MM.1S (cell line): ENCODE measurements at regions not wholly inside any gene's neighbourhood (a gene's known extent, or its start where the extent isn't known, plus 50 kb on each side); places are given as distances from the start of the nearest gene placed in this dataset.
"Not testable (repeated sequence)": the region's sequence is repeated elsewhere in the genome, so short reads cannot be mapped to it uniquely, and the experiment has no call there.

Experiments used
- DNase-seq: peaks from one replicate; pipeline ENCODE4 v3.0.0-alpha.2; 2015
- H2AFZ ChIP-seq: fragments of 300-600 bp; sonication (generic); 2 replicates; pipeline ENCODE4 v1.6.0; 2016; ENCODE audit warnings: antibody characterized with exemption, low read length
- H3F3A ChIP-seq: fragments of 300-600 bp; sonication (generic); 2 replicates; pipeline ENCODE4 v1.6.1; 2016; ENCODE audit warnings: mild to moderate bottlenecking, antibody characterized with exemption, low read length, moderate library complexity, mixed read lengths; ENCODE audit not compliant: insufficient read depth
- H3K27ac ChIP-seq: fragments of 300-600 bp; sonication (generic); 2 replicates; pipeline ENCODE4 v1.5.1; 2016; ENCODE audit warnings: mild to moderate bottlenecking, low read length
- H3K27me3 ChIP-seq: fragments of 300-600 bp; sonication (generic); replicated peaks from 2 replicates; pipeline ENCODE4 v1.6.0; 2016; ENCODE audit warnings: low read length; ENCODE audit not compliant: insufficient read depth
- H3K36me3 ChIP-seq: fragments of 300-600 bp; sonication (generic); replicated peaks from 2 replicates; pipeline ENCODE4 v1.6.1; 2016; ENCODE audit warnings: mild to moderate bottlenecking, low read length, mixed read lengths; ENCODE audit not compliant: insufficient read depth
- H3K4me1 ChIP-seq: fragments of 300-600 bp; sonication (generic); 2 replicates; pipeline ENCODE4 v1.6.1; 2016; ENCODE audit warnings: low read length, mixed read lengths
- H3K4me2 ChIP-seq: fragments of 300-600 bp; sonication (generic); 2 replicates; pipeline ENCODE4 v1.6.0; 2016; ENCODE audit warnings: low read depth, low read length
- H3K4me3 ChIP-seq: fragments of 300-600 bp; sonication (generic); 2 replicates; pipeline ENCODE4 v1.5.1; 2016; ENCODE audit warnings: low read length, mixed read lengths
- H3K79me2 ChIP-seq: fragments of 300-600 bp; sonication (generic); 2 replicates; pipeline ENCODE4 v1.6.1; 2016; ENCODE audit warnings: mixed run types, low read length, mixed read lengths
- H3K9ac ChIP-seq: fragments of 300-600 bp; sonication (generic); 2 replicates; pipeline ENCODE4 v1.6.1; 2016; ENCODE audit warnings: low read length, mixed read lengths
- H3K9me2 ChIP-seq: fragments of 300-600 bp; sonication (generic); replicated peaks from 2 replicates; pipeline ENCODE4 v1.6.1; 2016; ENCODE audit warnings: mild to moderate bottlenecking, low read length, mixed read lengths; ENCODE audit not compliant: insufficient read depth
- H3K9me3 ChIP-seq: fragments of 300-600 bp; sonication (generic); replicated peaks from 2 replicates; pipeline ENCODE4 v1.6.1; 2016; ENCODE audit warnings: mild to moderate bottlenecking, low read length, mixed read lengths; ENCODE audit not compliant: insufficient read depth
- H4K20me1 ChIP-seq: fragments of 300-600 bp; sonication (generic); 2 replicates; pipeline ENCODE4 v1.6.1; 2016; ENCODE audit warnings: mild to moderate bottlenecking, low read length, moderate library complexity, mixed read lengths; ENCODE audit not compliant: insufficient read depth
- EZH2 ChIP-seq: fragments of 300-600 bp; sonication (generic); optimal IDR thresholded peaks from 2 replicates; pipeline ENCODE3; 2017; ENCODE audit warnings: low read depth, mild to moderate bottlenecking, antibody characterized with exemption, low read length, mixed read lengths
- EZH2phosphoT487 ChIP-seq: fragments of 300-600 bp; sonication (generic); IDR thresholded peaks from 2 replicates; pipeline ENCODE4 v1.6.1; 2018; ENCODE audit warnings: antibody characterized with exemption, low read length
- TF ChIP-seq, protein P1 (sequence below): fragments of 300-600 bp; sonication (generic); IDR thresholded peaks from 2 replicates; pipeline ENCODE4 v1.5.1; 2016; ENCODE audit warnings: antibody characterized with exemption, low read length, mixed read lengths

DNA sequence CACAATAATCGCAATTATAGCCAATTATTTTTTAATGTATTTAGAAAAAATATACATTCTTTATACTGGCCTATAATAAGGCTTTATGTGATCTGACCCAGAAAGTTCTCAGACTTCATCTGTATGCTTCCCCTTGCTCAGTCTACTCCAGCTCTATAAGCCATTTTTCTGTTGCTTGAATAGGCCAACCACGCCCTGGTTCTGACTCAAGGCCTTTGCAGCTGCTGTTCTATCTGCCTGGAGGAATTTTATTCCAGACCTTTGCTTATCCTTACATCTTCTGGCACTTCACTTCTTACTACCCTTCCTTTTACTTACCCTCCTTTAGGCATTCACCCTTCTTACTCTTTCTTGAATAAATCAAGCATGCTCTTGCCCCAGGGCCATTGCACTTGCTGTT lies 54.9 kb upstream of the PDE3B start:
- no peak overlapping the region for H2AFZ ChIP-seq
- no peak overlapping the region for H3K4me3 ChIP-seq
- H3F3A ChIP-seq, result no peaks in the 10 kb centered on the region
- no peaks in the 10 kb centered on the region for H3K9me2 ChIP-seq
- no peak overlapping the region for H3K4me2 ChIP-seq
- H3K9ac ChIP-seq, result no peak overlapping the region
- no peak for DNase-seq
- H3K36me3 ChIP-seq, result no peaks in the 10 kb centered on the region
- H3K27me3 ChIP-seq, result no peaks in the 10 kb centered on the region
- H4K20me1 ChIP-seq, result no peaks in the 10 kb centered on the region
- TF ChIP-seq EZH2phosphoT487, result no peak
- TF ChIP-seq, protein P1, sequence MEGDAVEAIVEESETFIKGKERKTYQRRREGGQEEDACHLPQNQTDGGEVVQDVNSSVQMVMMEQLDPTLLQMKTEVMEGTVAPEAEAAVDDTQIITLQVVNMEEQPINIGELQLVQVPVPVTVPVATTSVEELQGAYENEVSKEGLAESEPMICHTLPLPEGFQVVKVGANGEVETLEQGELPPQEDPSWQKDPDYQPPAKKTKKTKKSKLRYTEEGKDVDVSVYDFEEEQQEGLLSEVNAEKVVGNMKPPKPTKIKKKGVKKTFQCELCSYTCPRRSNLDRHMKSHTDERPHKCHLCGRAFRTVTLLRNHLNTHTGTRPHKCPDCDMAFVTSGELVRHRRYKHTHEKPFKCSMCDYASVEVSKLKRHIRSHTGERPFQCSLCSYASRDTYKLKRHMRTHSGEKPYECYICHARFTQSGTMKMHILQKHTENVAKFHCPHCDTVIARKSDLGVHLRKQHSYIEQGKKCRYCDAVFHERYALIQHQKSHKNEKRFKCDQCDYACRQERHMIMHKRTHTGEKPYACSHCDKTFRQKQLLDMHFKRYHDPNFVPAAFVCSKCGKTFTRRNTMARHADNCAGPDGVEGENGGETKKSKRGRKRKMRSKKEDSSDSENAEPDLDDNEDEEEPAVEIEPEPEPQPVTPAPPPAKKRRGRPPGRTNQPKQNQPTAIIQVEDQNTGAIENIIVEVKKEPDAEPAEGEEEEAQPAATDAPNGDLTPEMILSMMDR, result no peak
- no peak for TF ChIP-seq EZH2
- H3K9me3 ChIP-seq, result no peaks in the 10 kb centered on the region
- no peaks in the 10 kb centered on the region for H3K4me1 ChIP-seq
- H3K79me2 ChIP-seq, result no peaks in the 10 kb centered on the region
- no peak overlapping the region for H3K27ac ChIP-seq

GRCh38 chr11:14589421-14589820 lies 54.2 kb upstream of the PDE3B start:
- Histone ChIP-seq H3K4me3 (no peak overlapping the region), H3K27me3 (no peaks in the 10 kb centered on the region), H4K20me1 (no peaks in the 10 kb centered on the region), H3F3A (no peaks in the 10 kb centered on the region), H3K27ac (no peak overlapping the region), H3K36me3 (no peaks in the 10 kb centered on the region), H3K9ac (no peak overlapping the region), H3K9me3 (no peaks in the 10 kb centered on the region), H2AFZ (no peak overlapping the region), H3K4me1 (no peaks in the 10 kb centered on the region), H3K9me2 (no peaks in the 10 kb centered on the region), H3K79me2 (no peaks in the 10 kb centered on the region), H3K4me2 (no peak overlapping the region)
- TF ChIP-seq EZH2phosphoT487, result no peak
- DNase-seq, result no peak

DNA sequence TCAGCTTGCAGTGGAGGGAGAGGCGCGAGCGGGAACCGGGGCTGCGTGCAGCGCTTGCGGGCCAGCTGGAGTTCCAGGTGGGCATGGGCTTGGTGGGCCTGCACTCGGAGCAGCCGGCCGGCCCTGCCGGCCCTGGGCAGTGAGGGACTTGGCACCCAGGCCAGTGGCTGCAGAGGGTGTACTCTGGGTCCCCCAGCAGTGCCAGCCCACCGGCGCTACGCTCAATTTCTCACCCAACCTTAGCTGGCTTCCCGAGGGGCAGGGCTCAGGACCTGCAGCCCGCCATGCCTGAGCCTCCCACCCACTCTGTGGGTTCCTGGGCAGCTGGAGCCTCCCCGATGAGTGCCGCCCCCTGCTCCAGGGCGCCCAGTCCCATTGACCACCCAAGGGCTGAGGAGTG lies 52.6 kb upstream of the PDE3B start:
- H3F3A ChIP-seq, H3K27ac ChIP-seq, H3K36me3 ChIP-seq, H3K4me3 ChIP-seq, H2AFZ ChIP-seq, H4K20me1 ChIP-seq, H3K9ac ChIP-seq, H3K79me2 ChIP-seq, DNase-seq, H3K4me2 ChIP-seq, H3K27me3 ChIP-seq, H3K9me2 ChIP-seq, H3K9me3 ChIP-seq, H3K4me1 ChIP-seq: not testable (repeated sequence)

DNA sequence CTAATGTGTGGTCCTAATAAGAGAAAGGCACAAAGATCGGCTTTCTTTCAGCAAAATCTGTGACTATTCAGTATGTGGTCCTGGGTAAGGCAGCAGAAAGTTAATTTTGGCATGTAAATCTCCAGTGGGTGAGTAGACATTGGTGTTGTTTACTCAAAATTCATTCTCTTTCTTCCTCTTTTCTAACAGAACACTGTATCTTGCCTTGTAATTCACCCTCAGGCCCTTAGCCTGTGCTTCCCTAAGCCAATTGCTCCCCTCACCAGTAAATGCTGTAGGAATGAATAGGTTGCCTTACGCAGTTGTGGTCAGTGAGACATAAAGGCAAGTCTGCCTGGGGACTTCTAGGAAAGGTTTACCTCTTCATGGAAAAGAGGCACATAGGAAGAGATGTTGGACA lies 49.9 kb upstream of the PDE3B start:
- H3K4me3 ChIP-seq, result no peak overlapping the region
- no peak for TF ChIP-seq EZH2
- TF ChIP-seq, protein P1, result no peak
- no peak for TF ChIP-seq EZH2phosphoT487
- H3K27me3 ChIP-seq, result no peaks in the 10 kb centered on the region
- H3K27ac ChIP-seq, result no peak overlapping the region
- no peaks in the 10 kb centered on the region for H3F3A ChIP-seq
- no peaks in the 10 kb centered on the region for H3K36me3 ChIP-seq
- DNase-seq, result no peak
- no peak overlapping the region for H3K4me2 ChIP-seq
- no peaks in the 10 kb centered on the region for H3K9me3 ChIP-seq
- H3K4me1 ChIP-seq, result no peaks in the 10 kb centered on the region
- no peaks in the 10 kb centered on the region for H3K9me2 ChIP-seq
- H4K20me1 ChIP-seq, result no peaks in the 10 kb centered on the region
- H3K9ac ChIP-seq, result no peak overlapping the region
- no peaks in the 10 kb centered on the region for H3K79me2 ChIP-seq
- H2AFZ ChIP-seq, result no peak overlapping the region
